Upper lobe of left lung (tissue), 6 donors: ENCODE measurements at regions not wholly inside any gene's neighbourhood (a gene's known extent, or its start where the extent isn't known, plus 50 kb on each side); places are given as distances from the start of the nearest gene placed in this dataset.

Experiments used
- ATAC-seq, 2 donors: fragments of 200-7000 bp; cut with Tn5 transposase; one replicate each; pipeline ENCODE4 v1.9.1; 2022; ENCODE audit warnings: mild to moderate bottlenecking in 2 of 2, moderate library complexity in 2 of 2; ENCODE audit not compliant: low FRiP score in 2 of 2
- DNase-seq, 2 donors: peaks; one replicate each; pipeline ENCODE4 v3.0.0-alpha.2; 2019 to 2020
- H3K27ac ChIP-seq, 4 donors: fragments of 200-600 bp; sonication (generic); one replicate each; pipeline ENCODE4 v1.5.1; 2016 to 2019
- H3K27me3 ChIP-seq, 4 donors: fragments of 200-600 bp; sonication (generic); one replicate each; pipeline ENCODE4 v1.5.1; 2017 to 2019
- H3K36me3 ChIP-seq, 4 donors: fragments of 200-600 bp; sonication (generic); one replicate each; pipeline ENCODE4 v1.5.1; 2016 to 2019
- H3K4me1 ChIP-seq, 4 donors: fragments of 200-600 bp; sonication (generic); one replicate each; pipeline ENCODE4 v1.5.1; 2018 to 2019
- H3K4me3 ChIP-seq, 4 donors: fragments of 200-600 bp; sonication (generic); one replicate each; pipeline ENCODE4 v1.5.1; 2017 to 2019; ENCODE audit warnings: mild to moderate bottlenecking in 2 of 4, moderate library complexity in 1 of 4
- H3K9me3 ChIP-seq, 4 donors: fragments of 200-600 bp; sonication (generic); one replicate each; pipeline ENCODE4 v1.5.1; 2018 to 2019
- EP300 ChIP-seq, 4 donors: sonication (generic); formaldehyde crosslinking; IDR thresholded peaks; one replicate each; pipeline ENCODE4 v1.5.1; 2017; ENCODE audit warnings: antibody characterized with exemption in 4 of 4, control low read depth in 2 of 4
- POLR2A ChIP-seq, 4 donors: fragments of 450-650 bp; IDR thresholded peaks; one replicate each; pipeline ENCODE4 v1.5.1; 2016 to 2017; ENCODE audit warnings: antibody characterized with exemption in 4 of 4, mild to moderate bottlenecking in 2 of 4
- POLR2AphosphoS5 ChIP-seq, 2 donors: sonication (generic); formaldehyde crosslinking; IDR thresholded peaks; one replicate each; pipeline ENCODE4 v1.5.1; 2017; ENCODE audit warnings: antibody characterized with exemption in 2 of 2
- WGBS, 2 donors: methylation state at CpG; one replicate each; pipeline ENCODE4 v1.1.5; 2017 to 2018; 5-methylcytosine and 5-hydroxymethylcytosine counted together
- TF ChIP-seq, protein P1 (sequence below), 6 experiments: fragments of 450-650 bp in 4 of 6; fragments of 200-600 bp in 2 of 6; sonication (generic) in 2 of 6; IDR thresholded peaks; one replicate each; pipeline ENCODE4 v1.5.1; 2016 to 2019; ENCODE audit warnings: antibody characterized with exemption in 6 of 6
- donor health status: DM: no; HTN: no; CAD: no; lungs with moderate emphysema.
- donor health status: DM: no; HTN: yes; CAD: no; lungs with severe emphysema.

DNA sequence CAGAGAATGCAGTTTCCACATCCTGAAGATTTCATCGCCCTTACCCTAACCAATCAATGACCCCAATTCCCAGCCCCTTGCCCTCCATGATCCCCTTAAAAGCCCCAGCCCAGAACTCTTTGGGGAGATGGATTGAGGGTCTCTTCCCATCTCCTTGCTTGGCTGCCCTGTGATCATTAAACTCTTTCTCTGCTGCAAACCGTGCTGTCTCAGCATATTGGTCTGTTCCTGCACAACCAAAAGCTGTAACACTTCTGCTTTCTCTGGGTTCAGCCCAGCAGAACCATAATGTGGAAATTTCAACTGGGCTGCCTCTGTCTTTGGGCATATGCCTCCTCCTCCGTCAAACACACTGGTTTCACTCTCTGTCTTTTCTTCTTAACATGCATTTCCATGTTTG, 67.0 kb upstream of the NLRP1 start:
- TF ChIP-seq POLR2AphosphoS5 (IDR thresholded peaks at IDR 0.05) (no peak), EP300 (IDR thresholded peaks at IDR 0.05) (no peak), POLR2A (IDR thresholded peaks at IDR 0.05) (no peak)
- TF ChIP-seq, protein P1, sequence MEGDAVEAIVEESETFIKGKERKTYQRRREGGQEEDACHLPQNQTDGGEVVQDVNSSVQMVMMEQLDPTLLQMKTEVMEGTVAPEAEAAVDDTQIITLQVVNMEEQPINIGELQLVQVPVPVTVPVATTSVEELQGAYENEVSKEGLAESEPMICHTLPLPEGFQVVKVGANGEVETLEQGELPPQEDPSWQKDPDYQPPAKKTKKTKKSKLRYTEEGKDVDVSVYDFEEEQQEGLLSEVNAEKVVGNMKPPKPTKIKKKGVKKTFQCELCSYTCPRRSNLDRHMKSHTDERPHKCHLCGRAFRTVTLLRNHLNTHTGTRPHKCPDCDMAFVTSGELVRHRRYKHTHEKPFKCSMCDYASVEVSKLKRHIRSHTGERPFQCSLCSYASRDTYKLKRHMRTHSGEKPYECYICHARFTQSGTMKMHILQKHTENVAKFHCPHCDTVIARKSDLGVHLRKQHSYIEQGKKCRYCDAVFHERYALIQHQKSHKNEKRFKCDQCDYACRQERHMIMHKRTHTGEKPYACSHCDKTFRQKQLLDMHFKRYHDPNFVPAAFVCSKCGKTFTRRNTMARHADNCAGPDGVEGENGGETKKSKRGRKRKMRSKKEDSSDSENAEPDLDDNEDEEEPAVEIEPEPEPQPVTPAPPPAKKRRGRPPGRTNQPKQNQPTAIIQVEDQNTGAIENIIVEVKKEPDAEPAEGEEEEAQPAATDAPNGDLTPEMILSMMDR (IDR thresholded peaks at IDR 0.05): no peak
- WGBS, 2 donors: 85 to 90% methylated on average over 3 of the region's 3 CpGs
- Histone ChIP-seq H3K36me3 (no peaks in the 10 kb centered on the region), H3K27me3 (no peaks in the 10 kb centered on the region), H3K4me1 (no peaks in the 10 kb centered on the region), H3K4me3 (no peak overlapping the region), H3K27ac (no peak overlapping the region), H3K9me3 (peaks cover 0 to 30% (median 9%) of the 10 kb centered on the region in 4 donors)
- ATAC-seq (no peak), DNase-seq (no peak)

DNA sequence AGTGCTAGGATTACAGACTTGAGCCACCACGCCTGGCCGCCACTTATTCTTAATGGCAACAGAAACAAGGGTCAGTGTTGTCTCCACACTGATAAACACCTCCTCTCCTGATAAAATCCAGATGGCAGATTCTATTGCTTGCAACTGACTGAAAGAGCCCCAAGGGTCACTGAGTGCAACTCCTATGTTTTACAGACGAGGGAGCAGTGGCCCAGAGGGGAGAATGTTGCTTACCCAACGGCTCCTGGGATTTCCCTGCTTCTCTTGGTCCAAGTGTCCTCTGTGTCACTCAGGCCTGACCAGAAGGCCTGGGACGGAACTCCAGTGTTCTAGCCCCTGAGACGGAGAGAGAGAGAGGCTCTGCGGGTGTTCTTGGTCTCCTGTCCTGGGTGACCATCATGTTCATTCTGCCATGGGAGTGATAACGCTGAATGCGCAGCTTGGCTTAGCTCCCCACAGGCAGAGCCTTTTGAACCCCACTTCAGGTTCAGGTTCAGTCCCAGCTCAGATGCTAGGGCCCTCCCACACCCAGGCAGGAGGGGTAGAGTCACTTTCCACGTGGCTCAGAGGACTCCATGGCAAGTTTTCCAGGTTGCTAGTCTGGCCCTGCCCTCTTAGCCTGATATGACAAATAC, 77.3 kb upstream of the NLRP1 start:
- WGBS, 2 donors: 50 to 59% methylated on average over 7 to 10 of the region's 10 CpGs
- no peak overlapping the region for H3K4me3 ChIP-seq
- no peaks in the 10 kb centered on the region for H3K36me3 ChIP-seq
- H3K27me3 ChIP-seq: no peaks in the 10 kb centered on the region
- H3K9me3 ChIP-seq: no peaks in the 10 kb centered on the region
- H3K4me1 ChIP-seq: no peaks in the 10 kb centered on the region
- ATAC-seq: no peak
- no peak overlapping the region for H3K27ac ChIP-seq
- TF ChIP-seq EP300 (IDR thresholded peaks at IDR 0.05) (no peak), POLR2A (IDR thresholded peaks at IDR 0.05) (no peak), POLR2AphosphoS5 (IDR thresholded peaks at IDR 0.05) (no peak)
- TF ChIP-seq, protein P1 (IDR thresholded peaks at IDR 0.05): no peak
- DNase-seq: no peak

DNA sequence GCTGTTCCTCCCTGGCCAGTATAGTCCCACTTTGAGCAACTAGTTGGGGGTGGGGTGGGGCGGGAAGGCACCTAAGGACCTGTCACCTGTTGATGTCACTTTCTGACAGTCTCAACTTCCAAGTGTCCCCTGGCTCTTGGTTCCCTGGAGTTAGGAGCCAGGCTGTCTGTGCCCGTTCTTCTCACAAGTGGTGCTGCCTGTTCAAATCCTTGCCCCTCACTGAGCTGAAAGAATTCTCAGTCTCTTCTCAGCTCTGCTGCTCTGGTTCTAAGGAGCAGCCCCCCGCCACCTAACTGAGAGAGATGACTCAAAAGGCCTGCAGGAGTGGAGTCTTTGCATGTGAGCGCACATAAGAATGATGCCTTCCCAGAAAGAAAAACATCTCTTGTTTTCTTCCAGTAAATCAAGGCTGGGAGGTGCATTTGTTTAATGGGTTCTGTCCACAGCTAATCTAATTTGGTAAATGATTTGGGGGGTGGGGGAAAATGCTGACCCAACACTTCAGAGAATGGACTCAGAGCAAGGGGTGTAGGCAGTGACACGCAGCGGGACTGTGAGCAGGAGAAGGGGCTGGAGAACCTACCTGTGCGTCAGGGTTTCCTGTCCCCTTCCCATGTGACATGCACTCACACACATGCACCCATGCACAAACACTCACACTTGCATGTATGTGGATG, 78.2 kb upstream of the NLRP1 start:
- DNase-seq (no peak), ATAC-seq (no peak)
- 58 to 62% methylated on average over 7 of the region's 7 CpGs for WGBS, 2 donors
- H3K9me3 ChIP-seq: no peaks in the 10 kb centered on the region
- no peaks in the 10 kb centered on the region for H3K27me3 ChIP-seq
- no peak overlapping the region for H3K27ac ChIP-seq
- no peak overlapping the region for H3K4me3 ChIP-seq
- H3K36me3 ChIP-seq: no peaks in the 10 kb centered on the region
- TF ChIP-seq POLR2AphosphoS5 (IDR thresholded peaks at IDR 0.05) (no peak), EP300 (IDR thresholded peaks at IDR 0.05) (no peak), POLR2A (IDR thresholded peaks at IDR 0.05) (no peak)
- TF ChIP-seq, protein P1 (IDR thresholded peaks at IDR 0.05): no peak
- no peaks in the 10 kb centered on the region for H3K4me1 ChIP-seq

DNA sequence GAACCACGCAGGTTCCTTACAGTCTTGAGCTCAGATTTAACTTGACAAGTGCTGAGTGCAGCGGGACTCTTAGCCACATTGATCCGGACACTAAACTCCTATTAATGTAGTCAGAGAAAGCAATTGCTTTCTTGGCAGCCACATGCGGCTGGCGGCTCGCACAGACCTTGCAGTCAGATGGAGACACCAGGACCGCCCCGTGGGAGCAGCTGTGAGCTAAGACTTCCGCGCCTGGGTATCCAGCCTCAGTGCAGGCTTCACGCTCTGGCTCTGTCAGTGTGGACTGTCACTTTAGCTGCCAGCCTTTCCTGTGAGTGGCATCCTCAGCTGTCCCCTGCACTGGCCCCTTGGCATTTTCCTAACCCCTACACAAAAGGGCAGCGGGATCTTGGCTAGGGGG, 80.9 kb upstream of the NLRP1 start:
- TF ChIP-seq, protein P1 (IDR thresholded peaks at IDR 0.05): no peak
- TF ChIP-seq POLR2A (IDR thresholded peaks at IDR 0.05): no peak
- no peak for TF ChIP-seq POLR2AphosphoS5 (IDR thresholded peaks at IDR 0.05)
- TF ChIP-seq EP300 (IDR thresholded peaks at IDR 0.05): no peak
- no peaks in the 10 kb centered on the region for H3K36me3 ChIP-seq
- peak in 1 of 2 donors; percentile 17 for ATAC-seq
- peaks cover 0 to 3% (median 0%) of the 10 kb centered on the region in 4 donors for H3K27me3 ChIP-seq
- no peaks in the 10 kb centered on the region for H3K4me1 ChIP-seq
- H3K9me3 ChIP-seq: no peaks in the 10 kb centered on the region
- WGBS, 2 donors: 57 to 58% methylated on average over 10 to 12 of the region's 12 CpGs
- DNase-seq: peak in 1 of 2 donors; percentile 17
- no peak overlapping the region for H3K27ac ChIP-seq
- H3K4me3 ChIP-seq: no peak overlapping the region
